ENCODE measurements at regions not wholly inside any gene's neighbourhood (a gene's known extent, or its start where the extent isn't known, plus 50 kb on each side); places are given as distances from the start of the nearest gene placed in this dataset.

GRCh38 chr16:54822492-54822891 lies 108.2 kb upstream of the IRX5 start:
- H3K4me1 ChIP-seq (ENCODE audit: low read length): no peaks in the 10 kb centered on the region
- H3K79me2 ChIP-seq (ENCODE audit: low read length): no peaks in the 10 kb centered on the region
- no peaks in the 10 kb centered on the region for H3K9me2 ChIP-seq (replicated peaks; ENCODE audit: insufficient read depth, low read length)
- DNase-seq: no peak
- H3K4me2 ChIP-seq (ENCODE audit: low read depth, low read length, poor library complexity, severe bottlenecking): no peak overlapping the region
- H3K36me3 ChIP-seq (ENCODE audit: insufficient read depth, low read length): no peaks in the 10 kb centered on the region
- no peak overlapping the region for H3K4me3 ChIP-seq (ENCODE audit: low read length)
- no peaks in the 10 kb centered on the region for H4K20me1 ChIP-seq (ENCODE audit: insufficient read depth, low read depth, low read length)
- H3K27me3 ChIP-seq (ENCODE audit: low read length): 0 out of 2 replicates have a peak, but pooled peaks cover 2% of the 10 kb centered on the region
- H3K27ac ChIP-seq (ENCODE audit: low read length): no peak overlapping the region
- no peak overlapping the region for H2AFZ ChIP-seq (ENCODE audit: low read length)
- no peak overlapping the region for H3K9ac ChIP-seq (ENCODE audit: low read length)
- H3K9me3 ChIP-seq (ENCODE audit: low read length): no peaks in the 10 kb centered on the region

- Histone ChIP-seq H3K9me3 (ENCODE audit: low read length) (no peaks in the 10 kb centered on the region), H2AFZ (ENCODE audit: low read length) (no peak overlapping the region), H3K36me3 (ENCODE audit: insufficient read depth, low read length) (no peaks in the 10 kb centered on the region)
Measured at GRCh38 chr16:54821731-54822130, 108.9 kb upstream of the IRX5 start.

GRCh38 chr16:54817940-54818574 lies 112.6 kb upstream of the IRX5 start:
- Histone ChIP-seq H3K4me3 (ENCODE audit: low read length) (no peak overlapping the region), H3K27ac (ENCODE audit: low read length) (no peak overlapping the region), H3K36me3 (ENCODE audit: insufficient read depth, low read length) (no peaks in the 10 kb centered on the region), H4K20me1 (ENCODE audit: insufficient read depth, low read depth, low read length) (no peaks in the 10 kb centered on the region), H2AFZ (ENCODE audit: low read length) (no peak overlapping the region), H3K9me2 (replicated peaks; ENCODE audit: insufficient read depth, low read length) (no peaks in the 10 kb centered on the region), H3K79me2 (ENCODE audit: low read length) (no peaks in the 10 kb centered on the region), H3K9ac (ENCODE audit: low read length) (no peak overlapping the region), H3K9me3 (ENCODE audit: low read length) (no peaks in the 10 kb centered on the region), H3K27me3 (ENCODE audit: low read length) (0 out of 2 replicates have a peak, but pooled peaks cover 2% of the 10 kb centered on the region), H3K4me1 (ENCODE audit: low read length) (no peaks in the 10 kb centered on the region; the same call in 1 of the 2 replicates), H3K4me2 (ENCODE audit: low read depth, low read length, poor library complexity, severe bottlenecking) (no peak overlapping the region)
- peak; percentile 26 for DNase-seq

More at GRCh38 chr16:54821731-54822130, 108.9 kb upstream of the IRX5 start:
- DNase-seq: no peak
- Histone ChIP-seq H4K20me1 (ENCODE audit: insufficient read depth, low read depth, low read length) (no peaks in the 10 kb centered on the region), H3K9me2 (replicated peaks; ENCODE audit: insufficient read depth, low read length) (no peaks in the 10 kb centered on the region), H3K79me2 (ENCODE audit: low read length) (no peaks in the 10 kb centered on the region), H3K9ac (ENCODE audit: low read length) (no peak overlapping the region), H3K4me3 (ENCODE audit: low read length) (no peak overlapping the region), H3K4me1 (ENCODE audit: low read length) (no peaks in the 10 kb centered on the region), H3K27me3 (ENCODE audit: low read length) (0 out of 2 replicates have a peak, but pooled peaks cover 2% of the 10 kb centered on the region), H3K4me2 (ENCODE audit: low read depth, low read length, poor library complexity, severe bottlenecking) (no peak overlapping the region), H3K27ac (ENCODE audit: low read length) (no peak overlapping the region)

- Histone ChIP-seq H3K27me3 (ENCODE audit: low read length) (0 out of 2 replicates have a peak, but pooled peaks cover 2% of the 10 kb centered on the region), H3K9me3 (ENCODE audit: low read length) (no peaks in the 10 kb centered on the region), H2AFZ (ENCODE audit: low read length) (no peak overlapping the region), H3K9me2 (replicated peaks; ENCODE audit: insufficient read depth, low read length) (no peaks in the 10 kb centered on the region), H3K9ac (ENCODE audit: low read length) (no peak overlapping the region), H3K79me2 (ENCODE audit: low read length) (no peaks in the 10 kb centered on the region), H3K27ac (ENCODE audit: low read length) (no peak overlapping the region), H3K4me2 (ENCODE audit: low read depth, low read length, poor library complexity, severe bottlenecking) (no peak overlapping the region), H3K4me3 (ENCODE audit: low read length) (no peak overlapping the region), H4K20me1 (ENCODE audit: insufficient read depth, low read depth, low read length) (no peaks in the 10 kb centered on the region), H3K36me3 (ENCODE audit: insufficient read depth, low read length) (no peaks in the 10 kb centered on the region), H3K4me1 (ENCODE audit: low read length) (no peaks in the 10 kb centered on the region; the same call in 1 of the 2 replicates)
- peak; percentile 46 for DNase-seq
Measured at GRCh38 chr16:54817432-54817831, 113.2 kb upstream of the IRX5 start.

GRCh38 chr16:54816471-54816870 lies 114.2 kb upstream of the IRX5 start:
- Histone ChIP-seq H3K9ac (ENCODE audit: low read length) (no peak overlapping the region), H2AFZ (ENCODE audit: low read length) (no peak overlapping the region), H3K79me2 (ENCODE audit: low read length) (no peaks in the 10 kb centered on the region), H3K4me3 (ENCODE audit: low read length) (no peak overlapping the region), H3K4me2 (ENCODE audit: low read depth, low read length, poor library complexity, severe bottlenecking) (no peak overlapping the region), H3K36me3 (ENCODE audit: insufficient read depth, low read length) (no peaks in the 10 kb centered on the region), H3K27me3 (ENCODE audit: low read length) (0 out of 2 replicates have a peak, but pooled peaks cover 2% of the 10 kb centered on the region), H3K9me2 (replicated peaks; ENCODE audit: insufficient read depth, low read length) (no peaks in the 10 kb centered on the region), H3K4me1 (ENCODE audit: low read length) (no peaks in the 10 kb centered on the region; the same call in 1 of the 2 replicates), H3K27ac (ENCODE audit: low read length) (no peak overlapping the region), H3K9me3 (ENCODE audit: low read length) (no peaks in the 10 kb centered on the region), H4K20me1 (ENCODE audit: insufficient read depth, low read depth, low read length) (no peaks in the 10 kb centered on the region)
- DNase-seq: peak; percentile 66

- DNase-seq: no peak
- Histone ChIP-seq H3K27me3 (ENCODE audit: low read length) (no peaks in the 10 kb centered on the region), H3K9me2 (replicated peaks; ENCODE audit: insufficient read depth, low read length) (no peaks in the 10 kb centered on the region), H3K79me2 (ENCODE audit: low read length) (no peaks in the 10 kb centered on the region), H3K4me2 (ENCODE audit: low read depth, low read length, poor library complexity, severe bottlenecking) (no peak overlapping the region), H3K36me3 (ENCODE audit: insufficient read depth, low read length) (no peaks in the 10 kb centered on the region), H3K4me3 (ENCODE audit: low read length) (no peak overlapping the region), H3K27ac (ENCODE audit: low read length) (no peak overlapping the region), H3K4me1 (ENCODE audit: low read length) (no peaks in the 10 kb centered on the region; the same call in 1 of the 2 replicates), H4K20me1 (ENCODE audit: insufficient read depth, low read depth, low read length) (no peaks in the 10 kb centered on the region), H3K9me3 (ENCODE audit: low read length) (no peaks in the 10 kb centered on the region), H3K9ac (ENCODE audit: low read length) (no peak overlapping the region), H2AFZ (ENCODE audit: low read length) (no peak overlapping the region)
Measured at GRCh38 chr16:54815177-54815576, 115.5 kb upstream of the IRX5 start.

GRCh38 chr16:54813778-54814177 lies 116.9 kb upstream of the IRX5 start:
- Histone ChIP-seq H3K79me2 (ENCODE audit: low read length) (no peaks in the 10 kb centered on the region), H4K20me1 (ENCODE audit: insufficient read depth, low read depth, low read length) (no peaks in the 10 kb centered on the region), H3K9me3 (ENCODE audit: low read length) (no peaks in the 10 kb centered on the region), H3K9me2 (replicated peaks; ENCODE audit: insufficient read depth, low read length) (no peaks in the 10 kb centered on the region), H3K4me1 (ENCODE audit: low read length) (no peaks in the 10 kb centered on the region; the same call in 1 of the 2 replicates), H3K4me2 (ENCODE audit: low read depth, low read length, poor library complexity, severe bottlenecking) (no peak overlapping the region), H3K4me3 (ENCODE audit: low read length) (no peak overlapping the region), H3K27ac (ENCODE audit: low read length) (no peak overlapping the region), H2AFZ (ENCODE audit: low read length) (no peak overlapping the region), H3K27me3 (ENCODE audit: low read length) (no peaks in the 10 kb centered on the region), H3K36me3 (ENCODE audit: insufficient read depth, low read length) (no peaks in the 10 kb centered on the region), H3K9ac (ENCODE audit: low read length) (no peak overlapping the region)
- no peak for DNase-seq

GRCh38 chr16:54812229-54812628 lies 118.4 kb upstream of the IRX5 start:
- Histone ChIP-seq H3K36me3 (ENCODE audit: insufficient read depth, low read length) (no peaks in the 10 kb centered on the region), H4K20me1 (ENCODE audit: insufficient read depth, low read depth, low read length) (no peaks in the 10 kb centered on the region), H3K9ac (ENCODE audit: low read length) (no peak overlapping the region), H3K4me2 (ENCODE audit: low read depth, low read length, poor library complexity, severe bottlenecking) (no peak overlapping the region), H3K79me2 (ENCODE audit: low read length) (no peaks in the 10 kb centered on the region), H3K4me3 (ENCODE audit: low read length) (no peak overlapping the region), H3K9me3 (ENCODE audit: low read length) (no peaks in the 10 kb centered on the region), H3K27ac (ENCODE audit: low read length) (no peak overlapping the region), H2AFZ (ENCODE audit: low read length) (no peak overlapping the region), H3K4me1 (ENCODE audit: low read length) (no peaks in the 10 kb centered on the region; the same call in 1 of the 2 replicates), H3K9me2 (replicated peaks; ENCODE audit: insufficient read depth, low read length) (no peaks in the 10 kb centered on the region), H3K27me3 (ENCODE audit: low read length) (no peaks in the 10 kb centered on the region)
- no peak for DNase-seq

All from Karpas-422 (cell line).